ENCODE measurements at regions not wholly inside any gene's neighbourhood (a gene's known extent, or its start where the extent isn't known, plus 50 kb on each side); places are given as distances from the start of the nearest gene placed in this dataset.

GRCh38 chr3:105199217-105199616 lies 167.5 kb upstream of the ALCAM start:
- DNase-seq: no peak

DNA sequence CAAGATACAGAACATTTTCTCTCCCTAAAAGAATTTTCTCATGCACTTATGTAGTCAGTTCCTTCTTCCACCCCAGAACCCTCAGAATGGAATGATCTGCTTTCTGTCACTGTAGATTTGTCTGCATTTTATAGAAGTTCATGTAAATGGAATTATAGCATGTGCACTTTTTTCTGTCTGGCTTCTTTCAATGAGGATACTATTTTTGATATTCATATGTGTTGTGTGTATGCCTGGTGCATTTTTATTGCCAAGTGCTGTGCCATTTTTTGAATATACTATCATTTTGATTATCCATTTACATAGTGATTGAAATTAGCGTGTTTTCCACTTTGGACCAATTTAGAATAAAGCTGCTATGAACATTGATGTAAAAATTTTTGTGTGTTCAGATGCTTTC lies 156.6 kb upstream of the ALCAM start:
- DNase-seq: no peak

- DNase-seq: no peak
These were observed 152.1 kb upstream of the ALCAM start for GRCh38 chr3:105214590-105214989.

GRCh38 chr3:105222568-105223093 lies 144.1 kb upstream of the ALCAM start:
- DNase-seq: no peak

GRCh38 chr3:105223815-105224214 lies 142.9 kb upstream of the ALCAM start:
- DNase-seq: no peak

DNA sequence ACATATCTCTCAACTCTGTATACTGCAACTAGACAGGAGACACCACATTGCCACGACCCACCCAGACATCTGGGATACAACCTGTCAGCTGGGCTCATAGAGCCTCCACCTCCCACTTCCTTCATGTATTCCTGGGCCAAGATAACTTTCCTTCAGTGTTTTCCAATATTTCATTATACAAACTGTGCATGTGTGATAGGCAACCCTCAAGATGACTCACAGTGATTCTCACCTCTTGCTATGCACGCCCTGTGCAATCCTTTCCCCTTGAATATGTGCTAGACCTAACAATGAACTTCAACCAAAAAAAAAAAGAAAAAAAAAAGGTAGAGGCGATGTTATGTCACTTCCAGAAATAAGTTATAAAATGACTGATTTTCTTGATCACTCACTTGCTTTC lies 138.0 kb upstream of the ALCAM start:
- no peak for DNase-seq

GRCh38 chr3:105232553-105232952 lies 134.2 kb upstream of the ALCAM start:
- no peak for DNase-seq

DNA sequence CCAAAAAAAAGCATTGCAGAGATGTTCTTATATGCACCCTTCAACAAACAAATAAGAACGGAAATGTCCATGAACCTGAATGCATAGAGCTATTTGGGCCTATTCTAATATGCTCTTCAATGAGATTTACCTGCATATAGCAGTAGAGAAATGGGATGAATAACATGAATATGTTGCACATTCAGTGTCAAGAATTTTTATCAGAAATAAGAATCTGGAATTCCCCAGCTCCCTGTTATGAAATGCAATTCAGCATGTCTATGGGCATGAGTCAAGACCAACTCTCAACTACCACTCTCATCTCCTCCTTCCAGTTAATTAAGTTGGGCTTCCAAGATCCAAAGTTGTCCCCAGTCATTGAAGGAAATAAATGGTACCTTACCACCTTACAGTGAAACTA lies 133.7 kb upstream of the ALCAM start:
- no peak for DNase-seq

GRCh38 chr3:105235221-105235620 lies 131.5 kb upstream of the ALCAM start:
- DNase-seq: no peak

- DNase-seq: no peak
These were observed 130.9 kb upstream of the ALCAM start for GRCh38 chr3:105235785-105236184.

- DNase-seq: no peak
These were observed 128.3 kb upstream of the ALCAM start for GRCh38 chr3:105238367-105238766.

- no peak for DNase-seq
These were observed 123.6 kb upstream of the ALCAM start for GRCh38 chr3:105243076-105243475.

- DNase-seq: no peak
These were observed 120.2 kb upstream of the ALCAM start for GRCh38 chr3:105246536-105246935.

DNA sequence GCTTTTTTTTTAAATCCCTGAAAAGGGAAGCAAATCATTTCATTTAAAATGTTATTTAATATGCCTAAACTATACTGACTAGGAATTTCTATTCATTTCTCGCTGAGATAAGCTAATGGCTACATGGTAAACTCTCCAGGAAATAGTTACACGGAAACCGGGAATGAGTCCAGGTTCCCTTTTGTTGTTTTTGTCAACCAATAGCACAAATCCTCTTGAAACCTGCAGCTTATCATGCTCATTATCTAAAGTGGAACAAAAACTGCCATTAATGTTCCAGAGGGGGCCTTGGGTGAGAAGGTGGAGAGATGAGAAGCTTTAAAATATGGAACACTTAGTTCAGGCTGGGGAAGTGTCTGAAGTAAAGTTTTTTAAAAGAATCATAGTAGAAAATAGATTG lies 113.5 kb upstream of the ALCAM start:
- no peak for DNase-seq

GRCh38 chr3:105254154-105254553 lies 112.6 kb upstream of the ALCAM start:
- no peak for DNase-seq

DNA sequence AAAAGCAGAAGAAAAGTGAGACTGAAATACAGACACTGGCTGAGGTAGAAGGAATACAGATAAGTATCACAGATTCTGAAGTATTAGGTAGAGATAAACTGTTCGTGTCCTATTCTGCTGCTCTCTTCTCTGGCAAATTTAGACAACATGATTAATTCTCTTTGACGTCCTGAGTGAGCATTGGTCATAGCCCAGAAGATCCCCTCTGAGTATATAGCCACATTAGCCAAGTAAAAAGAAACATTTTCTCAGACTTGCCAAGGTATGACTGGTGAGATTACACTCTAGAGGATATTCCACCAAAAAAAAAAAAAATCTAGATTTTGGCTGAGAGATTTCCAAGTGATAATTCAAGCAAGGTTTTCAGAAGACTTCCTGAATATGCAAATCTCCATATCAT lies 111.4 kb upstream of the ALCAM start:
- DNase-seq: no peak

DNA sequence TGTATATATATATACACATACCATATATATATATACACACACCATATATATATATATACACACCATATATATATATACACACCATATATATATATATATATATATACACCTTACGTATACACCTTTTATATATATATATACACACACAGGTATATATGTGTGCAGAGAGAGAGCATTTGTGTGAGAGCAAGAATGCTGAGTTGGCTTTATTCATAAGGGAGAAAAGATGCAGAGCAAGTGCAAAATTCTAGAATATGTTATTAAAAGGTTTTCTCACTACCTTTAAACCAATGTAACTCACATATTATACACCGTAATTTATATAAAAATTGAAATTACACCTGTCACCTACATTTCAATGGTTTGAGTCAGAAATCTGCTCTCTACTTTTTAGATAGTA lies 107.2 kb upstream of the ALCAM start:
- no peak for DNase-seq

DNA sequence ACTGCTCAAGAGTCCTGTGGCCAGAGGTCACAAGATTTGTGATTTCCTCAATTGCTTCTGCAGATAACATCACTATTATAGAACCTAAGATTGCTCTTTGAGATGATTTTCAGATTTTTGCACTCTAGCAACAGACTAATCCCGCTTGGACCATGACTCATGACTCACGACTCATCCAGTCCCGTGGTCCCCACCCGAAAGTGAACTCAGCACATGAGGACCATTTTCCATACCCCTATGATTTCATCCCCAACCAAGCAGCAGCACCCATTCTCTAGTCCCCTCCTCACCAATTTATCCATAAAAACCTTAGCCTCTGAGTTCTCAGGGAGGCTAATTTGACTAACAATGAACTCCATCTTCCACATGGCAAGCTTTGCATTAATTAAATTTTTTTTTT lies 106.3 kb upstream of the ALCAM start:
- DNase-seq: no peak

GRCh38 chr3:105274536-105274935 lies 92.2 kb upstream of the ALCAM start:
- no peak for DNase-seq

DNA sequence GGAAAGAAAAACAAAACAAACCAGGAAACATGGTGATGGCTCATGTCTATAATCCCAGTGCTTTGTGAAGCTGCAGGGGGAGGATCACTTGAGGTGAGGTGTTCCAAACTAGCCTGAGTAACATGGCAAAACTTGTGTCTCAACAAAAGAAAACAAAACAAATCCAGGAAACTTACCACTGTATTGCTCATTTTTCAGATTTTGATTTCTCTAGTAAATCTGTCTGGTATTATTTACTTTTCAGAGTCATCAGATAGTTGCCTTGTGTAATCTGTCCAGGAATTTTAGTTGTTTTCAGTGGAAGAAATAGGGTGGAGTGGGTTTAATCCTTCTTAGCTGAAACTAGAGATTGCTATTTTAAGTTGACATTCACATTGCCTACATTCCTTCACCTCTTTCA lies 91.8 kb upstream of the ALCAM start:
- DNase-seq: no peak

GRCh38 chr3:105277656-105278055 lies 89.1 kb upstream of the ALCAM start:
- no peak for DNase-seq

DNA sequence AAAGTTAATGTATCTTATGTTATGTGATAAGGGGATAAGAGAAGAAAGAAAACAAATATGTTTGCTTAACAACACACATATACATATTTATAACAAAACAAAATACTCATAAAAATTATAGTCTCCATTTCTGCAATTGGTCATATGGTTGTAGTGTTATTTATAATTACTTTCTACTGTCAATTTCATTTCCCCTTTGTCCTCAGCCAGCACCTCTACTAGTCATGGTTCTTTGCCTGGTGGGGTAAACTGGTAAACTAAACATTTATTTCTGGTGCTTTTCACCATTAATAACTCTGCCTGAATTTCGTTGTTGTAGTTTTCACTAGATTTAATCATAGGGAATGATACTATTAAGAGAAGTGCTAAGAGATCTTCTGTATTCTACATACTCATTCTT lies 88.0 kb upstream of the ALCAM start:
- no peak for DNase-seq

DNA sequence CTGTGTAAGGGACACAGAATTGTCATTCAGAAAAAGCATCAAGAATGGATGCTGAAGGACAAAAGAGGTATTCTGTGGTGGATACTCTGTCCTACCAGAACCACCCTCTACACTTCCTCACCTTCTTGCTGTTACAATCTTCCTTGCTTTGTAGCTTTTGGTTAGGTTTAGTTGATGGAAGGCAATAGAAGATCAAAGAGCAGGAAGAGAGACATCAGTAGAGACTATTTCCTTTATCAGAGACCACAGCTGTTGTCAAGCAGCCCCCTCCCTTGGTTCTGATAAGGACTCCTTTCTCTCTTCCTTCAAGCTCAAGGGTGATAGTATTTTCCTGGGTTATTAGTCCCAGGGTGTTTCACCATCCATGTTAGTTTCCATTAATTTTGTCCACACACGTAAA lies 84.7 kb upstream of the ALCAM start:
- DNase-seq: no peak

DNA sequence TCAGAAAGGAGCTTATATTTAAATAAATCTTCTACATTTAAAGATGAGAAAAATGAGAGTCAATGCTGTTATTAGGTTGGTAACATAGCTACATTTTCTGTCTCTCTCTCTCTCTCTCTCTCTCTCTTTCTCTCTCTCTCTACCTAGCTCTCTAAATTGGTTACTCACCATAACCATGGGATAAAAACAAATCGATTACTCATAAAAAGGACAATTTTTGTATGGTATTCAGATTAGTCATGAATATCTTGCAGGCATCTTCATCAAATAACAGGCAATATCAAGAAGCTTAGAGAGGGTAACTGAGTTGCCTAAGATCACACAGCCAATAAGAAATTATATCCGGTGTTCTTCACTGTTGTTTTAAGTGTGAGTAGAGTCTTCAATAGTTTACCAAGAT lies 81.8 kb upstream of the ALCAM start:
- no peak for DNase-seq

GRCh38 chr3:105285653-105286241 lies 81.0 kb upstream of the ALCAM start:
- DNase-seq: no peak

DNA sequence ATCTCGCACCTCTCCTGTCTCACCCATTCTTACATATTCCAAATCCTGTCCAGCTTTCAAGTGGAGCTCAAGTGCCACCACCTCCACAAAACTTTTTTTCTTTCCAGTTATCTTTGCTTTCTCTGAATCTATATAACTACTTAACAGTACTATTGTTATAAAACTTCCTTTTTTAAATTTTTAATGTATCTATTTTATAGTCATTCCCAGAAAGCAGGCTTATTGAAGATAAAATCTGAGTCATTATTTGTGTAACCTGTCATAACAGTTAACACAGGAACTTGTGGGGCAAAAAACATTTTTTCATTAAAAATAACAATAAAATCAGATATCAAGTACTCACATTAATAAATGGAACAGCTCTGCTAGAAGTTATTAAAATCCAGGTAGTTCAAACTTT lies 73.3 kb upstream of the ALCAM start:
- no peak for DNase-seq
